Neural progenitor cell (in vitro differentiated cells): ENCODE measurements at regions not wholly inside any gene's neighbourhood (a gene's known extent, or its start where the extent isn't known, plus 50 kb on each side); places are given as distances from the start of the nearest gene placed in this dataset.

Experiments
- DNase-seq: peaks from one replicate; pipeline ENCODE4 v3.0.0-alpha.2; 2016; ENCODE audit warnings: low spot score
- H2AFZ ChIP-seq: fragments of 200-600 bp; sonication (generic); replicated peaks from 2 replicates; pipeline ENCODE4 v1.6.1; 2016; ENCODE audit warnings: antibody characterized with exemption
- H3F3A ChIP-seq: fragments of 200-600 bp; sonication (generic); 2 replicates; pipeline ENCODE4 v1.6.1; 2016; ENCODE audit warnings: antibody characterized with exemption, low read depth
- H3K27ac ChIP-seq: fragments of 200-600 bp; sonication (generic); 2 replicates; pipeline ENCODE4 v1.5.1; 2016; ENCODE audit warnings: mild to moderate bottlenecking
- H3K27me3 ChIP-seq: fragments of 200-600 bp; sonication (generic); 2 replicates; pipeline ENCODE4 v1.6.1; 2016; ENCODE audit warnings: mild to moderate bottlenecking, moderate library complexity
- H3K36me3 ChIP-seq: fragments of 200-600 bp; sonication (generic); 2 replicates; pipeline ENCODE4 v1.5.1; 2016
- H3K4me1 ChIP-seq: fragments of 200-600 bp; sonication (generic); 2 replicates; pipeline ENCODE4 v1.6.1; 2016; ENCODE audit warnings: mixed run types
- H3K4me2 ChIP-seq: fragments of 200-600 bp; sonication (generic); 2 replicates; pipeline ENCODE4 v1.6.1; 2016
- H3K4me3 ChIP-seq: fragments of 200-600 bp; sonication (generic); 2 replicates; pipeline ENCODE4 v1.5.1; 2016
- H3K79me2 ChIP-seq: fragments of 200-600 bp; sonication (generic); 2 replicates; pipeline ENCODE4 v1.6.1; 2016; ENCODE audit warnings: low read depth
- H3K9ac ChIP-seq: fragments of 200-600 bp; sonication (generic); 2 replicates; pipeline ENCODE4 v1.6.1; 2016
- H3K9me3 ChIP-seq: fragments of 200-600 bp; sonication (generic); 2 replicates; pipeline ENCODE4 v1.5.1; 2016; ENCODE audit warnings: low read depth
- H4K20me1 ChIP-seq: fragments of 200-600 bp; sonication (generic); 2 replicates; pipeline ENCODE4 v1.6.1; 2016; ENCODE audit warnings: low read depth
- H3K27ac Mint-ChIP-seq: 3 replicates; pipeline ENCODE4 v1.8.0; 2021; ENCODE audit warnings: mixed read lengths
- H3K27me3 Mint-ChIP-seq: 2 replicates; pipeline ENCODE4 v1.8.0; 2022; ENCODE audit warnings: low read depth, mild to moderate bottlenecking, inconsistent platforms, moderate library complexity, mixed read lengths; ENCODE audit not compliant: insufficient read depth
- H3K36me3 Mint-ChIP-seq: 3 replicates; pipeline ENCODE4 v1.8.0; 2021; ENCODE audit warnings: mixed read lengths
- H3K4me1 Mint-ChIP-seq: 3 replicates; pipeline ENCODE4 v1.8.0; 2021; ENCODE audit warnings: mixed read lengths
- H3K4me3 Mint-ChIP-seq: 3 replicates; pipeline ENCODE4 v1.8.0; 2021; ENCODE audit warnings: mild to moderate bottlenecking, moderate library complexity, mixed read lengths
- H3K9me3 Mint-ChIP-seq: 3 replicates; pipeline ENCODE4 v1.8.0; 2020; ENCODE audit warnings: mixed read lengths
- EZH2 ChIP-seq: fragments of 200-600 bp; sonication (generic); IDR thresholded peaks from 2 replicates; pipeline ENCODE4 v1.6.1; 2017; ENCODE audit warnings: antibody characterized with exemption, mild to moderate bottlenecking, moderate library complexity
- EZH2phosphoT487 ChIP-seq: fragments of 200-600 bp; sonication (generic); IDR thresholded peaks from 2 replicates; pipeline ENCODE4 v1.6.1; 2017; ENCODE audit warnings: antibody characterized with exemption
- TF ChIP-seq, protein P1 (sequence below): fragments of 200-600 bp; sonication (generic); IDR thresholded peaks from 2 replicates; pipeline ENCODE4 v1.5.1; 2017; ENCODE audit warnings: antibody characterized with exemption, mild to moderate bottlenecking

DNA sequence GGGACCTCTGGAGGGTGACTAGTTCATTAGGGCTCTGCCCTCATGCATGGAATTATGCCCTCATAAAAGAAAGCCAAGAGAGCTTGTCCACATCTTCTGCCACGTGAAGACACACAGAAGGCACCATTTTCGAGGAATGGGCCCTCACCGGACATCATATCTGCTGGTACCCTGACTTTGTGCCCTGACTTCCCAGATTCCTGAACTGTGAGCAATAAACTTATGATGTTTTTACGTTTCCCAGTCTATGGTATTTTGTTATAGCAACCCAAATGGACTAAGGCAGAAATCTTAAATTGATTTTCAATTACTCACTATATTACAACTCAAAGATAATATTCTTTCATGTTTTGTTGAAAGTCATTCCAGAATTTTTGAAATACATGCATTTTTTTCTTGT is 163.8 kb upstream of the PAPPA start:
- Histone ChIP-seq H4K20me1 (no peaks in the 10 kb centered on the region), H3F3A (no peaks in the 10 kb centered on the region), H3K27me3 (no peaks in the 10 kb centered on the region), H3K27ac (no peak overlapping the region), H3K4me1 (no peaks in the 10 kb centered on the region), H3K36me3 (no peaks in the 10 kb centered on the region), H2AFZ (no peak overlapping the region), H3K9ac (no peak overlapping the region), H3K9me3 (no peaks in the 10 kb centered on the region), H3K79me2 (no peaks in the 10 kb centered on the region), H3K4me2 (no peak overlapping the region), H3K4me3 (no peak overlapping the region)
- Mint-ChIP-seq H3K27ac (no peak overlapping the region), H3K27me3 (no peaks in the 10 kb centered on the region), H3K4me3 (no peak overlapping the region), H3K4me1 (no peaks in the 10 kb centered on the region), H3K9me3 (no peaks in the 10 kb centered on the region), H3K36me3 (no peaks in the 10 kb centered on the region)
- no peak for DNase-seq
- no peak for TF ChIP-seq EZH2
- no peak for TF ChIP-seq EZH2phosphoT487
- TF ChIP-seq, protein P1, sequence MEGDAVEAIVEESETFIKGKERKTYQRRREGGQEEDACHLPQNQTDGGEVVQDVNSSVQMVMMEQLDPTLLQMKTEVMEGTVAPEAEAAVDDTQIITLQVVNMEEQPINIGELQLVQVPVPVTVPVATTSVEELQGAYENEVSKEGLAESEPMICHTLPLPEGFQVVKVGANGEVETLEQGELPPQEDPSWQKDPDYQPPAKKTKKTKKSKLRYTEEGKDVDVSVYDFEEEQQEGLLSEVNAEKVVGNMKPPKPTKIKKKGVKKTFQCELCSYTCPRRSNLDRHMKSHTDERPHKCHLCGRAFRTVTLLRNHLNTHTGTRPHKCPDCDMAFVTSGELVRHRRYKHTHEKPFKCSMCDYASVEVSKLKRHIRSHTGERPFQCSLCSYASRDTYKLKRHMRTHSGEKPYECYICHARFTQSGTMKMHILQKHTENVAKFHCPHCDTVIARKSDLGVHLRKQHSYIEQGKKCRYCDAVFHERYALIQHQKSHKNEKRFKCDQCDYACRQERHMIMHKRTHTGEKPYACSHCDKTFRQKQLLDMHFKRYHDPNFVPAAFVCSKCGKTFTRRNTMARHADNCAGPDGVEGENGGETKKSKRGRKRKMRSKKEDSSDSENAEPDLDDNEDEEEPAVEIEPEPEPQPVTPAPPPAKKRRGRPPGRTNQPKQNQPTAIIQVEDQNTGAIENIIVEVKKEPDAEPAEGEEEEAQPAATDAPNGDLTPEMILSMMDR = no peak

GRCh38 chr9:115992834-115993233 is 160.8 kb upstream of the PAPPA start:
- no peaks in the 10 kb centered on the region for H3K4me1 ChIP-seq
- H3K27me3 ChIP-seq = no peaks in the 10 kb centered on the region
- H3K36me3 ChIP-seq = no peaks in the 10 kb centered on the region
- no peaks in the 10 kb centered on the region for H3K79me2 ChIP-seq
- Mint-ChIP-seq H3K36me3 (no peaks in the 10 kb centered on the region), H3K27me3 (no peaks in the 10 kb centered on the region), H3K9me3 (no peaks in the 10 kb centered on the region), H3K27ac (no peak overlapping the region), H3K4me1 (no peaks in the 10 kb centered on the region), H3K4me3 (no peak overlapping the region)
- H3F3A ChIP-seq = no peaks in the 10 kb centered on the region
- TF ChIP-seq, protein P1 = no peak
- TF ChIP-seq EZH2 (no peak), EZH2phosphoT487 (no peak)
- H4K20me1 ChIP-seq = no peaks in the 10 kb centered on the region
- DNase-seq = no peak
- H3K9me3 ChIP-seq = no peaks in the 10 kb centered on the region
- H3K4me2 ChIP-seq = no peak overlapping the region
- H3K27ac ChIP-seq = no peak overlapping the region
- H3K9ac ChIP-seq = no peak overlapping the region
- no peak overlapping the region for H3K4me3 ChIP-seq
- H2AFZ ChIP-seq = no peak overlapping the region

GRCh38 chr9:115997923-115998322 is 155.7 kb upstream of the PAPPA start:
- H3K4me3 Mint-ChIP-seq = no peak overlapping the region
- H3K4me1 ChIP-seq = no peaks in the 10 kb centered on the region
- TF ChIP-seq, protein P1 = no peak
- TF ChIP-seq EZH2 = no peak
- TF ChIP-seq EZH2phosphoT487 = no peak

More at GRCh38 chr9:115997923-115998322, 155.7 kb upstream of the PAPPA start:
- no peaks in the 10 kb centered on the region for H3K79me2 ChIP-seq
- H3F3A ChIP-seq = no peaks in the 10 kb centered on the region
- H3K36me3 ChIP-seq = no peaks in the 10 kb centered on the region
- no peak overlapping the region for H3K4me3 ChIP-seq
- no peaks in the 10 kb centered on the region for H3K4me1 Mint-ChIP-seq
- no peak overlapping the region for H3K9ac ChIP-seq
- no peaks in the 10 kb centered on the region for H3K36me3 Mint-ChIP-seq
- H3K27me3 Mint-ChIP-seq = no peaks in the 10 kb centered on the region
- no peak for DNase-seq
- H3K27ac ChIP-seq = no peak overlapping the region
- H4K20me1 ChIP-seq = no peaks in the 10 kb centered on the region
- no peak overlapping the region for H2AFZ ChIP-seq
- H3K27me3 ChIP-seq = no peaks in the 10 kb centered on the region
- H3K27ac Mint-ChIP-seq = no peak overlapping the region
- no peaks in the 10 kb centered on the region for H3K9me3 Mint-ChIP-seq
- H3K4me2 ChIP-seq = no peak overlapping the region
- no peaks in the 10 kb centered on the region for H3K9me3 ChIP-seq
